ENCODE measurements at regions not wholly inside any gene's neighbourhood (a gene's known extent, or its start where the extent isn't known, plus 50 kb on each side); places are given as distances from the start of the nearest gene placed in this dataset.

- no peak overlapping the region for H4K8ac ChIP-seq (replicated peaks; ENCODE audit: insufficient read length, low read depth, low read length)
- no peaks in the 10 kb centered on the region for H3K4me1 ChIP-seq (ENCODE audit: insufficient read depth, low read length)
- H2AK5ac ChIP-seq (ENCODE audit: insufficient read length, low read length), result no peak overlapping the region
- H2AFZ ChIP-seq (ENCODE audit: low read length), result no peak overlapping the region
- H3K23ac ChIP-seq (ENCODE audit: insufficient read length, low read depth, low read length), result no peak overlapping the region
- H3K9me3 ChIP-seq (ENCODE audit: control insufficient read depth, low read depth, low read length), result no peaks in the 10 kb centered on the region
- no peak overlapping the region for H3K4me2 ChIP-seq (ENCODE audit: insufficient read depth, insufficient read length, low read length)
- no CpG with 5 or more reads among the region's 2 CpGs for WGBS (ENCODE audit: extremely low coverage, insufficient read length, low lambda C conversion rate)
- Mint-ChIP-seq H3K9me3 (peaks cover 2 to 4% of the 10 kb centered on the region in 2 experiments; a peak in 3 of 5 replicates), H3K27ac (no peak overlapping the region), H3K4me1 (peaks cover 2% of the 10 kb centered on the region in 2 experiments; a peak in 2 of 4 replicates), H3K27me3 (ENCODE audit: low read depth) (peaks cover 6% of the 10 kb centered on the region), H3K4me3 (no peak overlapping the region), H3K36me3 (ENCODE audit: insufficient read depth in 1 of 3, low read depth in 3 of 3) (peaks cover 0 to 2% (median 0%) of the 10 kb centered on the region in 3 experiments; a peak in 2 of 7 replicates)
- H3K23me2 ChIP-seq (ENCODE audit: insufficient read length, low read depth, low read length, poor library complexity, severe bottlenecking), result no peaks in the 10 kb centered on the region
- no peak overlapping the region for H2BK20ac ChIP-seq (ENCODE audit: low read depth, low read length, poor library complexity, severe bottlenecking)
- H3K56ac ChIP-seq (ENCODE audit: insufficient read length, low read depth, low read length), result no peak overlapping the region
- H4K5ac ChIP-seq (ENCODE audit: insufficient read length, low read depth, low read length), result no peak overlapping the region
- H2BK120ac ChIP-seq (ENCODE audit: low read depth, low read length, poor library complexity, severe bottlenecking), result no peak overlapping the region
- H4K20me1 ChIP-seq (ENCODE audit: control insufficient read depth, insufficient read depth, insufficient read length), result no peaks in the 10 kb centered on the region
- H2BK5ac ChIP-seq (ENCODE audit: insufficient read length, low read length), result no peak overlapping the region
- H4K91ac ChIP-seq (ENCODE audit: insufficient read length, low read depth, low read length), result no peak overlapping the region
- H3K18ac ChIP-seq (ENCODE audit: insufficient read length, low read depth, low read length), result no peak overlapping the region
- no peak overlapping the region for H3K9ac ChIP-seq (ENCODE audit: extremely low read depth, insufficient read length, low read length)
- no peaks in the 10 kb centered on the region for H3K79me2 ChIP-seq (ENCODE audit: insufficient read depth, low read length)
- DNase-seq, result no peak
- no peak overlapping the region for H2BK12ac ChIP-seq (ENCODE audit: insufficient read length, low read depth, low read length)
- H3K79me1 ChIP-seq (ENCODE audit: insufficient read depth, low read depth, low read length, poor library complexity, severe bottlenecking), result no peaks in the 10 kb centered on the region
- no peaks in the 10 kb centered on the region for H3K27me3 ChIP-seq (ENCODE audit: insufficient read depth, low read length)
- H3K14ac ChIP-seq (ENCODE audit: insufficient read depth, low read length), result no peak overlapping the region; the same call in 1 of the 2 replicates
- no peak for TF ChIP-seq CTCF (conservative IDR thresholded peaks at IDR 0.05)
- no peak overlapping the region for H3T11ph ChIP-seq (ENCODE audit: low read length)
- H2BK15ac ChIP-seq (ENCODE audit: low read depth, low read length), result no peak overlapping the region
- no peak overlapping the region for H3K4ac ChIP-seq (ENCODE audit: low read depth, low read length)
- H3K27ac ChIP-seq (ENCODE audit: insufficient read length, low read depth, low read length), result no peak overlapping the region
These were observed 203.7 kb downstream of the TJP1 start for GRCh38 chr15:29618586-29618985.

Data from H9 (cell line).